C4-2B (cell line): ENCODE measurements at regions not wholly inside any gene's neighbourhood (a gene's known extent, or its start where the extent isn't known, plus 50 kb on each side); places are given as distances from the start of the nearest gene placed in this dataset.

Experiments
- CTCF ChIP-seq: fragments of 450-650 bp; conservative IDR thresholded peaks from 2 replicates; pipeline ENCODE4 v1.5.1; 2017; ENCODE audit warnings: mild to moderate bottlenecking
- ZFX ChIP-seq: fragments of 450-650 bp; IDR thresholded peaks from 2 replicates; pipeline ENCODE4 v1.6.1; 2017

GRCh38 chr1:96979304-96980268 is 258.0 kb downstream of the PTBP2 start:
- TF ChIP-seq CTCF (no peak), ZFX (no peak)
